HEK293 (cell line): ENCODE measurements at regions not wholly inside any gene's neighbourhood (a gene's known extent, or its start where the extent isn't known, plus 50 kb on each side); places are given as distances from the start of the nearest gene placed in this dataset.

Source experiments
- CTCF ChIA-PET: fragments of 350-600 bp; formaldehyde crosslinking; extraction: SDS; loops from one replicate; lab custom pipeline; 2021; ENCODE audit warnings: antibody characterized with exemption; lab: Yijun Ruan, JAX
- POLR2A ChIA-PET: fragments of 300-600 bp; formaldehyde crosslinking; extraction: SDS; loops from one replicate; lab custom pipeline; 2020; ENCODE audit warnings: antibody characterized with exemption, inconsistent platforms; lab: Yijun Ruan, JAX
- H3K27ac ChIP-seq: fragments of 200-500 bp; sonication (Bioruptor generic); 2 replicates; pipeline ENCODE4 v1.5.1; 2014; ENCODE audit warnings: low read depth, low read length, control low read depth, inconsistent platforms; ENCODE audit errors: extremely low read depth
- H3K36me3 ChIP-seq, 2 experiments: fragments of 200-500 bp in 1 of 2; sonication (Bioruptor generic) in 1 of 2; 1 replicate in 1 of 2; 2 replicates in 1 of 2; pipeline ENCODE4 v1.5.1; 2014 to 2017; ENCODE audit warnings: inconsistent platforms in 2 of 2, low read length in 2 of 2; ENCODE audit not compliant: control insufficient read depth in 2 of 2, insufficient read depth in 1 of 2
- H3K4me1 ChIP-seq: fragments of 200-500 bp; sonication (Bioruptor generic); 2 replicates; pipeline ENCODE4 v1.5.1; 2014; ENCODE audit warnings: mild to moderate bottlenecking, low read length, inconsistent platforms; ENCODE audit not compliant: control insufficient read depth, insufficient read depth
- H3K4me3 ChIP-seq: 2 replicates; pipeline ENCODE4 v1.5.1; 2011; ENCODE audit warnings: low read depth, mild to moderate bottlenecking, control low read depth, low read length, moderate library complexity
- H3K9me3 ChIP-seq: fragments of 200-500 bp; sonication (Bioruptor generic); 2 replicates; pipeline ENCODE4 v1.5.1; 2014; ENCODE audit warnings: low read depth, low read length, inconsistent platforms; ENCODE audit not compliant: control insufficient read depth, insufficient read depth
- ELK4 ChIP-seq: IDR thresholded peaks from 2 replicates; pipeline ENCODE4 v1.6.1; 2011; ENCODE audit warnings: mild to moderate bottlenecking, low read depth, low read length, borderline replicate concordance
- FEZF1 ChIP-seq: fragments of 450-650 bp; formaldehyde crosslinking; IDR thresholded peaks from 2 replicates; pipeline ENCODE4 v1.5.1; 2016; ENCODE audit warnings: missing biosample characterization, missing genetic modification characterization
- GLI4 ChIP-seq: fragments of 450-650 bp; formaldehyde crosslinking; IDR thresholded peaks from 2 replicates; pipeline ENCODE4 v1.5.1; 2016; ENCODE audit warnings: missing biosample characterization, missing genetic modification characterization
- HOXA7 ChIP-seq: sonication (generic); formaldehyde crosslinking; IDR thresholded peaks from 2 replicates; pipeline ENCODE4 v1.8.1; 2022; ENCODE audit warnings: missing genetic modification reagents, borderline replicate concordance
- HOXC10 ChIP-seq: sonication (generic); formaldehyde crosslinking; IDR thresholded peaks from 2 replicates; pipeline ENCODE4 v1.8.1; 2023; ENCODE audit warnings: mild to moderate bottlenecking, missing genetic modification reagents
- KLF8 ChIP-seq: fragments of 450-650 bp; formaldehyde crosslinking; IDR thresholded peaks from 2 replicates; pipeline ENCODE4 v1.5.1; 2016; ENCODE audit warnings: missing biosample characterization, missing genetic modification characterization
- SCRT1 ChIP-seq: fragments of 450-650 bp; formaldehyde crosslinking; IDR thresholded peaks from 2 replicates; pipeline ENCODE4 v1.5.1; 2016; ENCODE audit warnings: missing biosample characterization, missing genetic modification characterization, borderline replicate concordance
- TSHZ1 ChIP-seq: fragments of 450-650 bp; formaldehyde crosslinking; IDR thresholded peaks from 2 replicates; pipeline ENCODE4 v1.5.1; 2016; ENCODE audit warnings: missing biosample characterization, missing genetic modification characterization, borderline replicate concordance
- WT1 ChIP-seq: fragments of 450-650 bp; formaldehyde crosslinking; IDR thresholded peaks from 2 replicates; pipeline ENCODE4 v1.5.1; 2016; ENCODE audit warnings: missing biosample characterization, missing genetic modification characterization
- YY1 ChIP-seq: fragments of 450-650 bp; formaldehyde crosslinking; IDR thresholded peaks from 2 replicates; pipeline ENCODE4 v1.5.1; 2018; ENCODE audit warnings: missing biosample characterization, missing genetic modification characterization
- ZEB2 ChIP-seq: fragments of 450-650 bp; formaldehyde crosslinking; IDR thresholded peaks from 2 replicates; pipeline ENCODE4 v1.5.1; 2016; ENCODE audit warnings: missing biosample characterization, missing genetic modification characterization
- ZFHX2 ChIP-seq: fragments of 450-650 bp; formaldehyde crosslinking; conservative IDR thresholded peaks from 2 replicates; pipeline ENCODE4 v1.5.1; 2016; ENCODE audit warnings: missing biosample characterization, missing genetic modification characterization
- ZFP37 ChIP-seq: fragments of 450-650 bp; formaldehyde crosslinking; IDR thresholded peaks from 2 replicates; pipeline ENCODE4 v1.5.1; 2016; ENCODE audit warnings: missing biosample characterization, missing genetic modification characterization
- ZNF140 ChIP-seq: fragments of 450-650 bp; formaldehyde crosslinking; IDR thresholded peaks from 2 replicates; pipeline ENCODE4 v1.5.1; 2016; ENCODE audit warnings: missing biosample characterization, missing genetic modification characterization
- ZNF18 ChIP-seq: fragments of 450-650 bp; formaldehyde crosslinking; IDR thresholded peaks from 2 replicates; pipeline ENCODE4 v1.5.1; 2016; ENCODE audit warnings: missing biosample characterization, missing genetic modification characterization
- ZNF19 ChIP-seq: fragments of 450-650 bp; formaldehyde crosslinking; IDR thresholded peaks from 2 replicates; pipeline ENCODE4; 2016; ENCODE audit warnings: missing biosample characterization, missing genetic modification characterization, low read depth
- ZNF2 ChIP-seq: fragments of 450-650 bp; formaldehyde crosslinking; IDR thresholded peaks from 2 replicates; pipeline ENCODE4 v1.5.1; 2016; ENCODE audit warnings: missing biosample characterization, missing genetic modification characterization
- ZNF37A ChIP-seq: fragments of 450-650 bp; IDR thresholded peaks from 2 replicates; pipeline ENCODE4 v1.5.1; 2018; ENCODE audit warnings: missing biosample characterization, missing genetic modification characterization
- ZNF398 ChIP-seq: fragments of 450-650 bp; formaldehyde crosslinking; IDR thresholded peaks from 2 replicates; pipeline ENCODE4 v1.5.1; 2017; ENCODE audit warnings: missing biosample characterization, missing genetic modification characterization
- ZNF473 ChIP-seq: fragments of 450-650 bp; formaldehyde crosslinking; IDR thresholded peaks from 2 replicates; pipeline ENCODE4 v1.5.1; 2017; ENCODE audit warnings: missing biosample characterization, missing genetic modification characterization
- ZNF561 ChIP-seq: fragments of 450-650 bp; IDR thresholded peaks from 2 replicates; pipeline ENCODE4 v1.5.1; 2018; ENCODE audit warnings: missing biosample characterization, missing genetic modification characterization, borderline replicate concordance
- ZNF585B ChIP-seq: fragments of 450-650 bp; formaldehyde crosslinking; IDR thresholded peaks from 2 replicates; pipeline ENCODE4 v1.5.1; 2016; ENCODE audit warnings: missing biosample characterization, missing genetic modification characterization
- ZSCAN5A ChIP-seq: fragments of 450-650 bp; formaldehyde crosslinking; IDR thresholded peaks from 2 replicates; pipeline ENCODE4 v1.5.1; 2016; ENCODE audit warnings: missing biosample characterization, missing genetic modification characterization

GRCh38 chr6:170205534-170206316, 85.2 kb downstream of the DLL1 start:
- no peak overlapping the region for H3K27ac ChIP-seq
- TF ChIP-seq ZNF18 (tag by site-specific recombination) (peak; percentile 74; the same call in 1 of the 2 replicates), YY1 (tag by site-specific recombination) (no peak), GLI4 (tag by site-specific recombination) (no peak), WT1 (tag by site-specific recombination) (no peak), ZNF585B (tag by site-specific recombination) (no peak), ZNF19 (no peak), KLF8 (tag by site-specific recombination) (no peak), ZSCAN5A (tag by site-specific recombination) (no peak), ZFHX2 (tag by site-specific recombination) (0 out of 2 replicates have a peak, but pooled peaks have one; percentile 17)
- H3K4me3 ChIP-seq = no peak overlapping the region
- H3K36me3 ChIP-seq = no peaks in the 10 kb centered on the region
- H3K9me3 ChIP-seq = no peaks in the 10 kb centered on the region
- H3K4me1 ChIP-seq = no peaks in the 10 kb centered on the region
- ChIA-PET POLR2A (no interaction called here), CTCF (interaction anchor here (0.7 kb wide), 1 partner anchor 174 kb away, joined by 3 read pairs; no protein-coding TSS in a partner anchor)

GRCh38 chr6:170205126-170205525, 85.8 kb downstream of the DLL1 start:
- H3K36me3 ChIP-seq = no peaks in the 10 kb centered on the region
- ChIA-PET CTCF (interaction anchor here (0.7 kb wide), 1 partner anchor 175 kb away, joined by 3 read pairs; no protein-coding TSS in a partner anchor), POLR2A (no interaction called here)
- H3K27ac ChIP-seq = no peak overlapping the region
- no peak overlapping the region for H3K4me3 ChIP-seq
- no peaks in the 10 kb centered on the region for H3K9me3 ChIP-seq
- TF ChIP-seq ZNF398 (no peak), ZNF473 (no peak), ZNF2 (tag by site-specific recombination) (no peak), ZNF561 (no peak), ZEB2 (tag by site-specific recombination) (no peak), FEZF1 (no peak), ZFP37 (no peak), ZNF140 (tag by site-specific recombination) (no peak)
- no peaks in the 10 kb centered on the region for H3K4me1 ChIP-seq

GRCh38 chr6:170203212-170203611, 87.7 kb downstream of the DLL1 start:
- H3K4me1 ChIP-seq = no peaks in the 10 kb centered on the region
- H3K4me3 ChIP-seq = no peak overlapping the region
- no peaks in the 10 kb centered on the region for H3K36me3 ChIP-seq
- POLR2A ChIA-PET = no interaction called here
- H3K9me3 ChIP-seq = no peaks in the 10 kb centered on the region
- CTCF ChIA-PET = no interaction called here
- H3K27ac ChIP-seq = no peak overlapping the region
- TF ChIP-seq SCRT1 (tag by site-specific recombination) (no peak), ELK4 (no peak), TSHZ1 (tag by site-specific recombination) (no peak), ZNF37A (tag by site-specific recombination) (no peak), HOXC10 (CRISPR knock-in tag) (no peak), HOXA7 (CRISPR knock-in tag) (no peak)
